ENCODE measurements at regions not wholly inside any gene's neighbourhood (a gene's known extent, or its start where the extent isn't known, plus 50 kb on each side); places are given as distances from the start of the nearest gene placed in this dataset.

DNA sequence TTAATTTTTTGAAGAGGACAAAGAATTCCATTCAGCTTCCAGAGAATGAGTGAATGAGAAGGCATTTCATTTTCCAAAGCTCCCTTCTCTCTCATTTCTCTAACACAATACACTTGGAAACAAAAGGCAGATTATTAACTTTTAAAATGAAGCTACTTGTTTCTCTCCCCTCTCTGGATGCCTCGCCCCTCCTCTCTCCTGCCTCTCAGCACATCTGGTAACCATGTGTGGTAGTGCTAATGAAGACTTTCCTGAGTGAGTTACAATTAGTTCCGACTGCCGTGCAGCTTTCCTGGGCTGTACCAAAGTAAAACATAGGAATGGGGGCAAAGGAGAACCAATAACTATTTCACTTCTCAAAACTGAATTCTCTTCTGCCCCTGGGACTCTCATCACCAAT lies 84.7 kb upstream of the SOX5 start:
- no TSS peak for BruUV-seq (replicated peaks)
- Mint-ChIP-seq H3K27ac (ENCODE audit: unreplicated experiment) (no peak overlapping the region), H3K36me3 (ENCODE audit: insufficient read depth, unreplicated experiment) (no peaks in the 10 kb centered on the region), H3K27me3 (ENCODE audit: unreplicated experiment) (no peaks in the 10 kb centered on the region), H3K4me1 (ENCODE audit: low read depth, unreplicated experiment) (no peaks in the 10 kb centered on the region), H3K4me3 (ENCODE audit: low read depth, unreplicated experiment) (no peak overlapping the region), H3K9me3 (ENCODE audit: low read depth, unreplicated experiment) (no peaks in the 10 kb centered on the region)
- CTCF ChIA-PET: no interaction called here
- intact Hi-C loops (cut with micrococcal nuclease; ENCODE audit: unreplicated experiment): no loop called here
- no peak for DNase-seq
- TF ChIP-seq, protein P1, sequence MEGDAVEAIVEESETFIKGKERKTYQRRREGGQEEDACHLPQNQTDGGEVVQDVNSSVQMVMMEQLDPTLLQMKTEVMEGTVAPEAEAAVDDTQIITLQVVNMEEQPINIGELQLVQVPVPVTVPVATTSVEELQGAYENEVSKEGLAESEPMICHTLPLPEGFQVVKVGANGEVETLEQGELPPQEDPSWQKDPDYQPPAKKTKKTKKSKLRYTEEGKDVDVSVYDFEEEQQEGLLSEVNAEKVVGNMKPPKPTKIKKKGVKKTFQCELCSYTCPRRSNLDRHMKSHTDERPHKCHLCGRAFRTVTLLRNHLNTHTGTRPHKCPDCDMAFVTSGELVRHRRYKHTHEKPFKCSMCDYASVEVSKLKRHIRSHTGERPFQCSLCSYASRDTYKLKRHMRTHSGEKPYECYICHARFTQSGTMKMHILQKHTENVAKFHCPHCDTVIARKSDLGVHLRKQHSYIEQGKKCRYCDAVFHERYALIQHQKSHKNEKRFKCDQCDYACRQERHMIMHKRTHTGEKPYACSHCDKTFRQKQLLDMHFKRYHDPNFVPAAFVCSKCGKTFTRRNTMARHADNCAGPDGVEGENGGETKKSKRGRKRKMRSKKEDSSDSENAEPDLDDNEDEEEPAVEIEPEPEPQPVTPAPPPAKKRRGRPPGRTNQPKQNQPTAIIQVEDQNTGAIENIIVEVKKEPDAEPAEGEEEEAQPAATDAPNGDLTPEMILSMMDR (IDR thresholded peaks at IDR 0.05; ENCODE audit: unreplicated experiment): no peak

DNA sequence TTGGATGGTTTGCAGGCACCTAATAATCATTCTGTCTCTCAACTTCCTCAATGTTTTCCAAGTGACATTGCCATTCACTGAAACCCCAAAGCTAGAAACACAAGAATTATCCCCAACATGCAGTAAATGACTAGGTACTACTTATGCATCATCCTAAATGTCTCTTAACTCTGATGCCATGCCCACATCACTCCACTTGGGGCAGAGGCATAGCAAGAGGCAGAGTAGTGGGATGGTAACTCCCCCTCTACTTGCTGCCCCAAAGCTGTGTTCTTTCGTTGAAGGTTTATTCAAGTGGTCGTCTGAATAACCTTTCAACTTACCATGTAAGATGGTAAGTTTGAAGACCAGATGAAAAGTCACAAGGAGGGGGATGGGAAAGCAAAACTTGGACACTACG lies 77.9 kb upstream of the SOX5 start:
- TF ChIP-seq, protein P1 (IDR thresholded peaks at IDR 0.05; ENCODE audit: unreplicated experiment): no peak
- Mint-ChIP-seq H3K36me3 (ENCODE audit: insufficient read depth, unreplicated experiment) (no peaks in the 10 kb centered on the region), H3K27me3 (ENCODE audit: unreplicated experiment) (no peaks in the 10 kb centered on the region), H3K27ac (ENCODE audit: unreplicated experiment) (no peak overlapping the region), H3K4me1 (ENCODE audit: low read depth, unreplicated experiment) (no peaks in the 10 kb centered on the region), H3K4me3 (ENCODE audit: low read depth, unreplicated experiment) (no peak overlapping the region), H3K9me3 (ENCODE audit: low read depth, unreplicated experiment) (no peaks in the 10 kb centered on the region)
- no TSS peak for BruUV-seq (replicated peaks)
- no peak for DNase-seq
- CTCF ChIA-PET: no interaction called here
- intact Hi-C loops (cut with micrococcal nuclease; ENCODE audit: unreplicated experiment): no loop called here

DNA sequence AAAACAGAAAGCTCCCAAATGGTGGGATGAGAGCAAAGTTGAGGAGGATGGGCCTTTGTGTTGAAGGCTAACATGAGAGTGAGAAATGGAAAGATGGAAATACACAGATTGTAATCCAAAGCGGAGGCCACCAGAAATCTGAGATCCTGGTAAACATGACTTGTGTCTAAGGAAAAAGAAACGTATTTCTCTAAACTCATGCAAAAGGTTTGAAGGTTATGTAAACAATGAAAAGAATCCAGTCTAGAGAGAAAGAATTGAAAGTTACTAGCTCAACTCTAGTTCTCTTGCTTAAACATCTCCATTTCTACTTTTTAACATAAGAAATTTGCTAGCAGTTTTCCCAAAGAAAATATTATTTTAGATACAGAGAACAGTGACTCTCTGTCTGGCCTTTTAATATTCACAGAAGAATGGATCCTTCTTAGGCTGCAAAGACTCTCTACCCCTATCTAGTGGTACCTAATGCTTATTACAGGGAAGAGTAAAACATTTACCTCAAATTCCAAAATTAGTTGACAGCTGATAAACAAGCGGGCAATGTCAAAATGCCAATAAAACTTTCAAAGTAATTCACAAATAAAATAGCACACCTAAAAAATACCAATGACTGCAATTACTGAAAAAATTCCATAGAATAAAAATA lies 75.8 kb upstream of the SOX5 start:
- intact Hi-C loops (cut with micrococcal nuclease; ENCODE audit: unreplicated experiment): no loop called here
- DNase-seq: no peak
- H3K27me3 Mint-ChIP-seq (ENCODE audit: unreplicated experiment): no peaks in the 10 kb centered on the region

DNA sequence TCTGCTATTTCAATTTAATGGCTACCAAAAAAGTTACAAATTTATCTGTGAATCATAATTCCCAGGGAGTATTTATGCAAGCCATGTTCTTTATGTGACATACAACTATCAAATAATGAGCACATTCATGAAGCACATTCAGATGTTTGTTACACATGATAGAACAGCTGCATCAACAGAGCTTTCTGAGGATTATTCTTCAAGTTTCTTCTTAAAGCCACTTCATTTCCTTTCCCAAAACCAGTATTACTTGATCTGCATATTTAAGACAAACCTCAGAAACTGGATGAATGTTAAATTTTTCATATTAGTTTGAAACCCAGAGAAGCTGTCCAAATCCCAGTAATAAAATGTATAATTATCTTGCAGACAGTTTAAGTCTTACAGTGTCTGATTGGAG lies 73.6 kb upstream of the SOX5 start:
- Mint-ChIP-seq H3K9me3 (ENCODE audit: low read depth, unreplicated experiment) (peaks cover 3% of the 10 kb centered on the region), H3K4me3 (ENCODE audit: low read depth, unreplicated experiment) (no peak overlapping the region), H3K27me3 (ENCODE audit: unreplicated experiment) (no peaks in the 10 kb centered on the region), H3K36me3 (ENCODE audit: insufficient read depth, unreplicated experiment) (no peaks in the 10 kb centered on the region), H3K4me1 (ENCODE audit: low read depth, unreplicated experiment) (no peaks in the 10 kb centered on the region), H3K27ac (ENCODE audit: unreplicated experiment) (no peak overlapping the region)
- intact Hi-C loops (cut with micrococcal nuclease; ENCODE audit: unreplicated experiment): no loop called here
- TF ChIP-seq, protein P1 (IDR thresholded peaks at IDR 0.05; ENCODE audit: unreplicated experiment): no peak
- no TSS peak for BruUV-seq (replicated peaks)
- CTCF ChIA-PET: no interaction called here
- DNase-seq: no peak

More for the DNA sequence above, 75.8 kb upstream of the SOX5 start:
- TF ChIP-seq, protein P1 (IDR thresholded peaks at IDR 0.05; ENCODE audit: unreplicated experiment): no peak
- Mint-ChIP-seq H3K9me3 (ENCODE audit: low read depth, unreplicated experiment) (peaks cover 2% of the 10 kb centered on the region), H3K4me3 (ENCODE audit: low read depth, unreplicated experiment) (no peak overlapping the region), H3K27ac (ENCODE audit: unreplicated experiment) (no peak overlapping the region), H3K36me3 (ENCODE audit: insufficient read depth, unreplicated experiment) (no peaks in the 10 kb centered on the region), H3K4me1 (ENCODE audit: low read depth, unreplicated experiment) (no peaks in the 10 kb centered on the region)
- CTCF ChIA-PET: no interaction called here
- BruUV-seq (replicated peaks): no TSS peak

Data from Calu3 (cell line).